SK-N-SH (cell line): ENCODE measurements at regions not wholly inside any gene's neighbourhood (a gene's known extent, or its start where the extent isn't known, plus 50 kb on each side); places are given as distances from the start of the nearest gene placed in this dataset.

Source experiments
- CTCF ChIA-PET: fragments of 300-600, 350-600 bp; formaldehyde crosslinking; extraction: SDS; loops from one replicate; lab custom pipeline; 2021; lab: Yijun Ruan, JAX
- POLR2A ChIA-PET: fragments of 350-600 bp; sonication (Branson Sonifier 250); formaldehyde crosslinking; extraction: SDS; loops from one replicate; lab custom pipeline; 2020; ENCODE audit warnings: antibody characterized with exemption, inconsistent platforms; lab: Yijun Ruan, JAX
- DNase-seq: peaks from one replicate; pipeline ENCODE4 v3.0.0; 2012
- H2AFZ ChIP-seq: fragments of 200-600 bp; sonication (generic); 2 replicates; pipeline ENCODE4 v1.8.1; 2016; ENCODE audit warnings: antibody characterized with exemption, mild to moderate bottlenecking, low read depth
- H3F3A ChIP-seq: fragments of 200-600 bp; sonication (generic); replicated peaks from 2 replicates; pipeline ENCODE3; 2016; ENCODE audit warnings: antibody characterized with exemption, mild to moderate bottlenecking; ENCODE audit not compliant: insufficient read depth
- H3K27ac ChIP-seq, 2 experiments: fragments of 200-500 bp in 1 of 2; fragments of 200-600 bp in 1 of 2; sonication (Bioruptor generic) in 1 of 2; sonication (generic), shearing (Covaris generic) in 1 of 2; 2 replicates each; pipeline versions ENCODE4 v1.5.1 to v1.6.1; 2014 to 2016; ENCODE audit warnings: low read depth in 2 of 2, inconsistent platforms in 1 of 2, low read length in 1 of 2, mild to moderate bottlenecking in 1 of 2, mixed read lengths in 1 of 2
- H3K27me3 ChIP-seq: fragments of 200-600 bp; sonication (generic), shearing (Covaris generic); 2 replicates; pipeline ENCODE4 v1.6.1; 2016; ENCODE audit warnings: mixed run types; ENCODE audit not compliant: insufficient read depth
- H3K36me3 ChIP-seq, 2 experiments: fragments of 200-500 bp in 1 of 2; fragments of 200-600 bp in 1 of 2; sonication (Bioruptor generic) in 1 of 2; sonication (generic) in 1 of 2; replicated peaks in 1 of 2; 2 replicates each; pipeline versions ENCODE3 to v1.5.1; 2014 to 2016; ENCODE audit warnings: low read length in 1 of 2, mild to moderate bottlenecking in 1 of 2; ENCODE audit not compliant: insufficient read depth in 2 of 2, control insufficient read depth in 1 of 2
- H3K4me1 ChIP-seq, 2 experiments: fragments of 200-500 bp in 1 of 2; fragments of 200-600 bp in 1 of 2; sonication (Bioruptor generic) in 1 of 2; sonication (generic), shearing (Covaris generic) in 1 of 2; 2 replicates each; pipeline versions ENCODE4 v1.5.1 to v1.6.1; 2014 to 2016; ENCODE audit warnings: low read depth in 1 of 2, low read length in 1 of 2, mixed run types in 1 of 2; ENCODE audit not compliant: insufficient read depth in 2 of 2, control insufficient read depth in 1 of 2
- H3K4me2 ChIP-seq: fragments of 200-600 bp; sonication (generic), shearing (Covaris generic); 2 replicates; pipeline ENCODE4 v1.6.1; 2017; ENCODE audit warnings: mixed run types
- H3K4me3 ChIP-seq, 2 experiments: fragments of 200-500 bp in 1 of 2; fragments of 200-600 bp in 1 of 2; sonication (Bioruptor generic) in 1 of 2; sonication (generic), shearing (Covaris generic) in 1 of 2; 2 replicates each; pipeline versions ENCODE4 v1.5.1 to v1.8.1; 2014 to 2016; ENCODE audit warnings: low read depth in 2 of 2, inconsistent platforms in 1 of 2, low read length in 1 of 2, mild to moderate bottlenecking in 1 of 2, mixed read lengths in 1 of 2, moderate library complexity in 1 of 2
- H3K79me2 ChIP-seq: fragments of 200-600 bp; sonication (generic); 2 replicates; pipeline ENCODE4 v1.8.1; 2017; ENCODE audit warnings: mild to moderate bottlenecking; ENCODE audit not compliant: insufficient read depth
- H3K9ac ChIP-seq: fragments of 200-600 bp; sonication (generic); 2 replicates; pipeline ENCODE4 v1.6.1; 2017; ENCODE audit warnings: mixed run types
- H3K9me2 ChIP-seq: fragments of 200-600 bp; sonication (generic); 2 replicates; pipeline ENCODE4 v1.6.1; 2017; ENCODE audit warnings: mixed run types
- H3K9me3 ChIP-seq: fragments of 200-600 bp; sonication (generic); 2 replicates; pipeline ENCODE4 v1.6.1; 2017; ENCODE audit warnings: mixed run types, mild to moderate bottlenecking, moderate library complexity
- H4K20me1 ChIP-seq: fragments of 200-600 bp; sonication (generic); 2 replicates; pipeline ENCODE4 v1.6.1; 2017; ENCODE audit warnings: mild to moderate bottlenecking, mixed run types; ENCODE audit not compliant: insufficient read depth
- CHD2 ChIP-seq: fragments of 150-350 bp; IDR thresholded peaks from 2 replicates; pipeline ENCODE4 v1.6.1; 2018; ENCODE audit warnings: low read length; ENCODE audit not compliant: partially characterized antibody
- EP300 ChIP-seq, 2 experiments: IDR thresholded peaks; 2 replicates each; pipeline versions ENCODE4 v1.4.0 to v1.6.1; 2012; ENCODE audit warnings: borderline replicate concordance in 1 of 2, low read depth in 1 of 2, low read length in 1 of 2
- FOXJ3 ChIP-seq: sonication (generic); formaldehyde crosslinking; IDR thresholded peaks from 2 replicates; pipeline ENCODE4 v1.5.1; 2020; ENCODE audit warnings: mild to moderate bottlenecking, missing genetic modification reagents
- GATA2 ChIP-seq: sonication (generic); formaldehyde crosslinking; IDR thresholded peaks from 2 replicates; pipeline ENCODE4 v1.5.0; 2020; ENCODE audit warnings: mild to moderate bottlenecking, missing genetic modification reagents
- JUND ChIP-seq: IDR thresholded peaks from 2 replicates; pipeline ENCODE4 v1.4.0; 2012
- MXI1 ChIP-seq: IDR thresholded peaks from 2 replicates; pipeline ENCODE4 v1.6.1; 2012; ENCODE audit warnings: mild to moderate bottlenecking, low read depth, low read length, improper control_type of control experiment
- NFIC ChIP-seq: IDR thresholded peaks from 2 replicates; pipeline ENCODE4 v1.4.0; 2012; ENCODE audit warnings: borderline replicate concordance
- PBX3 ChIP-seq: IDR thresholded peaks from 2 replicates; pipeline ENCODE4; 2012
- RAD21 ChIP-seq: IDR thresholded peaks from 2 replicates; pipeline ENCODE4 v1.6.1; 2012; ENCODE audit warnings: mild to moderate bottlenecking, low read length
- RCOR1 ChIP-seq: fragments of 150-350 bp; IDR thresholded peaks from 2 replicates; pipeline ENCODE4 v1.6.1; 2017; ENCODE audit warnings: antibody characterized with exemption, low read length
- REST ChIP-seq: IDR thresholded peaks from 2 replicates; pipeline ENCODE4 v1.6.1; 2012; ENCODE audit warnings: mild to moderate bottlenecking, low read depth, low read length, moderate library complexity
- SIN3A ChIP-seq: IDR thresholded peaks from 2 replicates; pipeline ENCODE4 v1.6.1; 2012; ENCODE audit warnings: low read depth, mild to moderate bottlenecking, low read length, moderate library complexity, borderline replicate concordance
- TCF12 ChIP-seq: IDR thresholded peaks from 2 replicates; pipeline ENCODE4 v1.4.0; 2012
- TEAD4 ChIP-seq: IDR thresholded peaks from 2 replicates; pipeline ENCODE4 v1.4.0; 2012; ENCODE audit warnings: mild to moderate bottlenecking, borderline replicate concordance; ENCODE audit not compliant: insufficient read depth
- USF2 ChIP-seq: fragments of 150-350 bp; IDR thresholded peaks from 2 replicates; pipeline ENCODE4 v1.6.1; 2017; ENCODE audit warnings: antibody characterized with exemption, low read length, low read depth, borderline replicate concordance
- WGBS: methylation state at CpG from one replicate; pipeline ENCODE4 v1.1.6; 2017; ENCODE audit warnings: low lambda C conversion rate; 5-methylcytosine and 5-hydroxymethylcytosine counted together

- TF ChIP-seq USF2 (no peak), NFIC (no peak), JUND (no peak), FOXJ3 (CRISPR knock-in tag) (no peak)
Observed at GRCh38 chr15:46815765-46816164, 901.5 kb upstream of the SEMA6D start (continued).

- no peaks in the 10 kb centered on the region for H3K36me3 ChIP-seq
- no peak overlapping the region for H3K4me2 ChIP-seq
- no peaks in the 10 kb centered on the region; a peak in 2 of 4 replicates for H3K4me1 ChIP-seq
- H2AFZ ChIP-seq: no peak overlapping the region
- no peaks in the 10 kb centered on the region for H3K27me3 ChIP-seq
- no peak for TF ChIP-seq GATA2 (CRISPR knock-in tag)
- no peak for TF ChIP-seq SIN3A
- TF ChIP-seq MXI1: no peak
- no peak for TF ChIP-seq RAD21
- TF ChIP-seq CHD2: no peak
- no peak for TF ChIP-seq TEAD4
- TF ChIP-seq PBX3: no peak
- no peak for TF ChIP-seq TCF12
- H3F3A ChIP-seq: no peaks in the 10 kb centered on the region
- no peak for DNase-seq
- no CpG with 5 or more reads among the region's 1 CpG for WGBS
- H3K9me3 ChIP-seq: no peaks in the 10 kb centered on the region
- no peaks in the 10 kb centered on the region for H3K9me2 ChIP-seq
- H4K20me1 ChIP-seq: no peaks in the 10 kb centered on the region
- CTCF ChIA-PET: interaction anchor here (1.6 kb wide), 1 partner anchor 11 kb away, joined by 4 read pairs; no protein-coding TSS in a partner anchor
- H3K79me2 ChIP-seq: no peaks in the 10 kb centered on the region
- no peak overlapping the region for H3K4me3 ChIP-seq
- POLR2A ChIA-PET: no interaction called here
- no peak overlapping the region for H3K9ac ChIP-seq
- no peak overlapping the region for H3K27ac ChIP-seq
Observed at GRCh38 chr15:46848704-46849103, 868.6 kb upstream of the SEMA6D start.

- Histone ChIP-seq H4K20me1 (no peaks in the 10 kb centered on the region), H3K36me3 (no peaks in the 10 kb centered on the region), H3K9me2 (no peaks in the 10 kb centered on the region), H3K4me1 (peaks cover 0 to 6% of the 10 kb centered on the region in 2 experiments; a peak in 2 of 4 replicates), H3K27me3 (no peaks in the 10 kb centered on the region), H3K79me2 (no peaks in the 10 kb centered on the region), H3F3A (no peaks in the 10 kb centered on the region), H3K4me3 (no peak overlapping the region), H3K4me2 (no peak overlapping the region), H3K9me3 (no peaks in the 10 kb centered on the region), H2AFZ (no peak overlapping the region), H3K27ac (peak overlapping the region in 1 of 2 experiments; percentile 39; a peak in 2 of 4 replicates), H3K9ac (no peak overlapping the region)
- ChIA-PET POLR2A (no interaction called here), CTCF (no interaction called here)
- 16% methylated on average over 2 of the region's 2 CpGs for WGBS
- peak; percentile 17 for DNase-seq
- TF ChIP-seq GATA2 (CRISPR knock-in tag) (peak; percentile 60), EP300 (IDR thresholded peaks at IDR 0.05; ENCODE audit: borderline replicate concordance in 1 of 2, low read depth in 1 of 2, low read length in 1 of 2) (0 out of 4 replicates have a peak, but pooled peaks of 1 of the 2 experiments have one; percentile 35), REST (no peak), RCOR1 (peak; percentile 23; the same call in 1 of the 2 replicates), PBX3 (no peak)
Observed at GRCh38 chr15:46853600-46853999, 863.7 kb upstream of the SEMA6D start.
